Uterus (tissue), 3 donors: ENCODE measurements at regions not wholly inside any gene's neighbourhood (a gene's known extent, or its start where the extent isn't known, plus 50 kb on each side); places are given as distances from the start of the nearest gene placed in this dataset.

ENCODE experiments used
- DNase-seq, 2 donors: peaks; one replicate each; pipeline ENCODE4 v3.0.0-alpha.2; 2019 to 2020
- H3K27ac ChIP-seq, 2 donors: fragments of 200-600 bp; sonication (generic); 1 replicate in 1 of 2; 2 replicates in 1 of 2; pipeline ENCODE4 v1.5.1; 2016 to 2018
- H3K27me3 ChIP-seq, 2 donors: fragments of 200-600 bp; sonication (generic); one replicate each; pipeline ENCODE4 v1.5.1; 2018 to 2019; ENCODE audit warnings: control low read depth in 1 of 2
- H3K36me3 ChIP-seq, 2 donors: fragments of 200-600 bp; sonication (generic); one replicate each; pipeline ENCODE4 v1.5.1; 2019; ENCODE audit warnings: control low read depth in 1 of 2
- H3K4me1 ChIP-seq, 2 donors: fragments of 200-600 bp; sonication (generic); one replicate each; pipeline ENCODE4 v1.5.1; 2018 to 2019; ENCODE audit warnings: control low read depth in 1 of 2
- H3K4me3 ChIP-seq, 2 donors: fragments of 200-600 bp; sonication (generic); 1 replicate in 1 of 2; 2 replicates in 1 of 2; pipeline ENCODE4 v1.5.1; 2018 to 2019; ENCODE audit warnings: mild to moderate bottlenecking in 1 of 2
- H3K9me3 ChIP-seq, 2 donors: fragments of 200-600 bp; sonication (generic); one replicate each; pipeline ENCODE4 v1.5.1; 2019; ENCODE audit warnings: control low read depth in 1 of 2
- POLR2A ChIP-seq, 2 donors: fragments of 450-650 bp; IDR thresholded peaks; one replicate each; pipeline ENCODE4 v1.6.1; 2016; ENCODE audit warnings: antibody characterized with exemption in 2 of 2, mild to moderate bottlenecking in 1 of 2, moderate library complexity in 1 of 2
- intact Hi-C: fragments of 100-400 bp; cut with DNase I; formaldehyde crosslinking; loops from one replicate; pipeline ENCODE4 v1.15.1; 2023; ENCODE audit warnings: low total_unique reads
- TF ChIP-seq, protein P1 (sequence below), 4 experiments: fragments of 200-600 bp in 2 of 4; fragments of 450-650 bp in 2 of 4; sonication (generic) in 2 of 4; IDR thresholded peaks; one replicate each; pipeline ENCODE4 v1.5.1; 2016 to 2019; ENCODE audit warnings: antibody characterized with exemption in 4 of 4, mild to moderate bottlenecking in 2 of 4, moderate library complexity in 1 of 4
- donor health status: DM: yes; HTN: yes; CAD: no.

- no peak for DNase-seq
- no peak overlapping the region for H3K27ac ChIP-seq
- H3K4me1 ChIP-seq, result no peaks in the 10 kb centered on the region
- no peak overlapping the region for H3K4me3 ChIP-seq
- H3K36me3 ChIP-seq, result no peaks in the 10 kb centered on the region
- H3K9me3 ChIP-seq, result no peaks in the 10 kb centered on the region
- no peak for TF ChIP-seq POLR2A (IDR thresholded peaks at IDR 0.05)
- TF ChIP-seq, protein P1, sequence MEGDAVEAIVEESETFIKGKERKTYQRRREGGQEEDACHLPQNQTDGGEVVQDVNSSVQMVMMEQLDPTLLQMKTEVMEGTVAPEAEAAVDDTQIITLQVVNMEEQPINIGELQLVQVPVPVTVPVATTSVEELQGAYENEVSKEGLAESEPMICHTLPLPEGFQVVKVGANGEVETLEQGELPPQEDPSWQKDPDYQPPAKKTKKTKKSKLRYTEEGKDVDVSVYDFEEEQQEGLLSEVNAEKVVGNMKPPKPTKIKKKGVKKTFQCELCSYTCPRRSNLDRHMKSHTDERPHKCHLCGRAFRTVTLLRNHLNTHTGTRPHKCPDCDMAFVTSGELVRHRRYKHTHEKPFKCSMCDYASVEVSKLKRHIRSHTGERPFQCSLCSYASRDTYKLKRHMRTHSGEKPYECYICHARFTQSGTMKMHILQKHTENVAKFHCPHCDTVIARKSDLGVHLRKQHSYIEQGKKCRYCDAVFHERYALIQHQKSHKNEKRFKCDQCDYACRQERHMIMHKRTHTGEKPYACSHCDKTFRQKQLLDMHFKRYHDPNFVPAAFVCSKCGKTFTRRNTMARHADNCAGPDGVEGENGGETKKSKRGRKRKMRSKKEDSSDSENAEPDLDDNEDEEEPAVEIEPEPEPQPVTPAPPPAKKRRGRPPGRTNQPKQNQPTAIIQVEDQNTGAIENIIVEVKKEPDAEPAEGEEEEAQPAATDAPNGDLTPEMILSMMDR (IDR thresholded peaks at IDR 0.05), result no peak
- intact Hi-C loops, result no loop called here
- no peaks in the 10 kb centered on the region for H3K27me3 ChIP-seq
Observed at GRCh38 chr21:38165466-38166172, 91.2 kb upstream of the KCNJ15 start.

- H3K9me3 ChIP-seq, result no peaks in the 10 kb centered on the region
- TF ChIP-seq, protein P1 (IDR thresholded peaks at IDR 0.05), result no peak
- no peak for TF ChIP-seq POLR2A (IDR thresholded peaks at IDR 0.05)
- no peak overlapping the region for H3K27ac ChIP-seq
- no peaks in the 10 kb centered on the region for H3K27me3 ChIP-seq
- H3K4me3 ChIP-seq, result no peak overlapping the region
- no peaks in the 10 kb centered on the region for H3K4me1 ChIP-seq
- intact Hi-C loops, result no loop called here
- no peaks in the 10 kb centered on the region for H3K36me3 ChIP-seq
- no peak for DNase-seq
Observed at GRCh38 chr21:38166173-38166535, 90.6 kb upstream of the KCNJ15 start.

- Histone ChIP-seq H3K4me1 (no peaks in the 10 kb centered on the region), H3K4me3 (no peak overlapping the region), H3K36me3 (no peaks in the 10 kb centered on the region), H3K27ac (no peak overlapping the region), H3K9me3 (no peaks in the 10 kb centered on the region), H3K27me3 (no peaks in the 10 kb centered on the region)
- DNase-seq, result no peak
- TF ChIP-seq, protein P1 (IDR thresholded peaks at IDR 0.05), result no peak
- no peak for TF ChIP-seq POLR2A (IDR thresholded peaks at IDR 0.05)
- intact Hi-C loops, result no loop called here
Observed at GRCh38 chr21:38167345-38167744, 89.4 kb upstream of the KCNJ15 start.

GRCh38 chr21:38170283-38170682 lies 86.5 kb upstream of the KCNJ15 start:
- Histone ChIP-seq H3K9me3 (no peaks in the 10 kb centered on the region), H3K4me3 (no peak overlapping the region), H3K4me1 (no peaks in the 10 kb centered on the region), H3K27me3 (no peaks in the 10 kb centered on the region), H3K27ac (no peak overlapping the region), H3K36me3 (no peaks in the 10 kb centered on the region)
- intact Hi-C loops, result no loop called here
- no peak for DNase-seq
- TF ChIP-seq POLR2A (IDR thresholded peaks at IDR 0.05), result no peak
- TF ChIP-seq, protein P1 (IDR thresholded peaks at IDR 0.05), result peak in 1 of 4 experiments; percentile 7

GRCh38 chr21:38170704-38171682 lies 85.8 kb upstream of the KCNJ15 start:
- H3K4me1 ChIP-seq, result no peaks in the 10 kb centered on the region
- no peaks in the 10 kb centered on the region for H3K36me3 ChIP-seq
- no peak overlapping the region for H3K4me3 ChIP-seq
- no peak overlapping the region for H3K27ac ChIP-seq
- no peaks in the 10 kb centered on the region for H3K27me3 ChIP-seq
- no peaks in the 10 kb centered on the region for H3K9me3 ChIP-seq
- TF ChIP-seq POLR2A (IDR thresholded peaks at IDR 0.05), result no peak
- TF ChIP-seq, protein P1 (IDR thresholded peaks at IDR 0.05), result no peak
- intact Hi-C loops, result no loop called here
- no peak for DNase-seq
